HEK293 (cell line): ENCODE measurements at regions not wholly inside any gene's neighbourhood (a gene's known extent, or its start where the extent isn't known, plus 50 kb on each side); places are given as distances from the start of the nearest gene placed in this dataset.

Experiments
- SP2 ChIP-seq: fragments of 450-650 bp; formaldehyde crosslinking; IDR thresholded peaks from 2 replicates; pipeline ENCODE4 v1.5.1; 2016; ENCODE audit warnings: missing biosample characterization, missing genetic modification characterization
- TRIM28 ChIP-seq: IDR thresholded peaks from 2 replicates; pipeline ENCODE4 v1.6.1; 2011; ENCODE audit warnings: low read length, control low read depth, borderline replicate concordance
- WT1 ChIP-seq: fragments of 450-650 bp; formaldehyde crosslinking; IDR thresholded peaks from 2 replicates; pipeline ENCODE4 v1.5.1; 2016; ENCODE audit warnings: missing biosample characterization, missing genetic modification characterization
- ZNF174 ChIP-seq: fragments of 450-650 bp; formaldehyde crosslinking; IDR thresholded peaks from 2 replicates; pipeline ENCODE4 v1.5.0; 2017; ENCODE audit warnings: missing biosample characterization, mild to moderate bottlenecking, missing genetic modification characterization
- ZNF24 ChIP-seq: fragments of 450-650 bp; formaldehyde crosslinking; IDR thresholded peaks from 2 replicates; pipeline ENCODE4 v1.5.1; 2016; ENCODE audit warnings: missing biosample characterization, missing genetic modification characterization
- ZNF324 ChIP-seq: fragments of 450-650 bp; formaldehyde crosslinking; IDR thresholded peaks from 2 replicates; pipeline ENCODE4 v1.5.1; 2016; ENCODE audit warnings: missing biosample characterization, missing genetic modification characterization
- TF ChIP-seq, protein P1 (sequence below): fragments of 450-650 bp; formaldehyde crosslinking; IDR thresholded peaks from 2 replicates; pipeline ENCODE4 v1.5.1; 2016; ENCODE audit warnings: missing biosample characterization, missing genetic modification characterization
- TF ChIP-seq, protein P2 (sequence below): fragments of 450-650 bp; formaldehyde crosslinking; IDR thresholded peaks from 2 replicates; pipeline ENCODE4 v1.5.1; 2016; ENCODE audit warnings: missing biosample characterization, missing genetic modification characterization
- TF ChIP-seq, protein P3 (sequence below): fragments of 450-650 bp; formaldehyde crosslinking; IDR thresholded peaks from 2 replicates; pipeline ENCODE4 v1.5.1; 2017; ENCODE audit warnings: missing biosample characterization, missing genetic modification characterization
- TF ChIP-seq, protein P4 (sequence below): fragments of 450-650 bp; formaldehyde crosslinking; IDR thresholded peaks from 2 replicates; pipeline ENCODE4 v1.5.1; 2016; ENCODE audit warnings: missing biosample characterization, missing genetic modification characterization, low read depth
- TF ChIP-seq, protein P5 (sequence below): IDR thresholded peaks from 2 replicates; pipeline ENCODE4 v1.6.1; 2011; ENCODE audit warnings: mild to moderate bottlenecking, low read depth, low read length, borderline replicate concordance

DNA sequence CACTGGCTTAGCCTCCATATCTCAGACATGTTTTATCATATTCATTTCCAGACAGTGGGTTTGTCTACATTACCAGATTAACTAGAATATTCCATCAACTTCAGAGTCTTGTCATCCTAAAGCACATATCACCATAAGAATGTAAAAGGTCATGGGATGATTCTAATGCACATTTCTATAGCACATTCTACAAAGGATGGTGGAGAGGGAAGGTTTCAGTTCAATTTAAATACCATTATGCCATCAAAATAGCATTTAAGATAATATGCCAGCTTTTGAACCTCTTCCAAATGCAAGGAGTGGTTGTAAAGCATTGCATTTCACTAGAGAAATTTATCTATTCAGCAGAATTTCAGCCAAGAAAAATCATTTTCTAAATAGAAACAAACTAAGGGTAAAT lies 970.5 kb downstream of the TTLL7 start:
- TF ChIP-seq, protein P1, sequence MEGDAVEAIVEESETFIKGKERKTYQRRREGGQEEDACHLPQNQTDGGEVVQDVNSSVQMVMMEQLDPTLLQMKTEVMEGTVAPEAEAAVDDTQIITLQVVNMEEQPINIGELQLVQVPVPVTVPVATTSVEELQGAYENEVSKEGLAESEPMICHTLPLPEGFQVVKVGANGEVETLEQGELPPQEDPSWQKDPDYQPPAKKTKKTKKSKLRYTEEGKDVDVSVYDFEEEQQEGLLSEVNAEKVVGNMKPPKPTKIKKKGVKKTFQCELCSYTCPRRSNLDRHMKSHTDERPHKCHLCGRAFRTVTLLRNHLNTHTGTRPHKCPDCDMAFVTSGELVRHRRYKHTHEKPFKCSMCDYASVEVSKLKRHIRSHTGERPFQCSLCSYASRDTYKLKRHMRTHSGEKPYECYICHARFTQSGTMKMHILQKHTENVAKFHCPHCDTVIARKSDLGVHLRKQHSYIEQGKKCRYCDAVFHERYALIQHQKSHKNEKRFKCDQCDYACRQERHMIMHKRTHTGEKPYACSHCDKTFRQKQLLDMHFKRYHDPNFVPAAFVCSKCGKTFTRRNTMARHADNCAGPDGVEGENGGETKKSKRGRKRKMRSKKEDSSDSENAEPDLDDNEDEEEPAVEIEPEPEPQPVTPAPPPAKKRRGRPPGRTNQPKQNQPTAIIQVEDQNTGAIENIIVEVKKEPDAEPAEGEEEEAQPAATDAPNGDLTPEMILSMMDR = no peak
- TF ChIP-seq ZNF174 (tag by site-specific recombination) (no peak), WT1 (tag by site-specific recombination) (no peak), SP2 (tag by site-specific recombination) (no peak), ZNF24 (no peak), TRIM28 (no peak), ZNF324 (no peak)
- TF ChIP-seq, protein P2, sequence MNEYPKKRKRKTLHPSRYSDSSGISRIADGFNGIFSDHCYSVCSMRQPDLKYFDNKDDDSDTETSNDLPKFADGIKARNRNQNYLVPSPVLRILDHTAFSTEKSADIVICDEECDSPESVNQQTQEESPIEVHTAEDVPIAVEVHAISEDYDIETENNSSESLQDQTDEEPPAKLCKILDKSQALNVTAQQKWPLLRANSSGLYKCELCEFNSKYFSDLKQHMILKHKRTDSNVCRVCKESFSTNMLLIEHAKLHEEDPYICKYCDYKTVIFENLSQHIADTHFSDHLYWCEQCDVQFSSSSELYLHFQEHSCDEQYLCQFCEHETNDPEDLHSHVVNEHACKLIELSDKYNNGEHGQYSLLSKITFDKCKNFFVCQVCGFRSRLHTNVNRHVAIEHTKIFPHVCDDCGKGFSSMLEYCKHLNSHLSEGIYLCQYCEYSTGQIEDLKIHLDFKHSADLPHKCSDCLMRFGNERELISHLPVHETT (tag by site-specific recombination) = no peak
- TF ChIP-seq, protein P3, sequence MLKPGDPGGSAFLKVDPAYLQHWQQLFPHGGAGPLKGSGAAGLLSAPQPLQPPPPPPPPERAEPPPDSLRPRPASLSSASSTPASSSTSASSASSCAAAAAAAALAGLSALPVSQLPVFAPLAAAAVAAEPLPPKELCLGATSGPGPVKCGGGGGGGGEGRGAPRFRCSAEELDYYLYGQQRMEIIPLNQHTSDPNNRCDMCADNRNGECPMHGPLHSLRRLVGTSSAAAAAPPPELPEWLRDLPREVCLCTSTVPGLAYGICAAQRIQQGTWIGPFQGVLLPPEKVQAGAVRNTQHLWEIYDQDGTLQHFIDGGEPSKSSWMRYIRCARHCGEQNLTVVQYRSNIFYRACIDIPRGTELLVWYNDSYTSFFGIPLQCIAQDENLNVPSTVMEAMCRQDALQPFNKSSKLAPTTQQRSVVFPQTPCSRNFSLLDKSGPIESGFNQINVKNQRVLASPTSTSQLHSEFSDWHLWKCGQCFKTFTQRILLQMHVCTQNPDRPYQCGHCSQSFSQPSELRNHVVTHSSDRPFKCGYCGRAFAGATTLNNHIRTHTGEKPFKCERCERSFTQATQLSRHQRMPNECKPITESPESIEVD (tag by site-specific recombination) = no peak
- TF ChIP-seq, protein P4, sequence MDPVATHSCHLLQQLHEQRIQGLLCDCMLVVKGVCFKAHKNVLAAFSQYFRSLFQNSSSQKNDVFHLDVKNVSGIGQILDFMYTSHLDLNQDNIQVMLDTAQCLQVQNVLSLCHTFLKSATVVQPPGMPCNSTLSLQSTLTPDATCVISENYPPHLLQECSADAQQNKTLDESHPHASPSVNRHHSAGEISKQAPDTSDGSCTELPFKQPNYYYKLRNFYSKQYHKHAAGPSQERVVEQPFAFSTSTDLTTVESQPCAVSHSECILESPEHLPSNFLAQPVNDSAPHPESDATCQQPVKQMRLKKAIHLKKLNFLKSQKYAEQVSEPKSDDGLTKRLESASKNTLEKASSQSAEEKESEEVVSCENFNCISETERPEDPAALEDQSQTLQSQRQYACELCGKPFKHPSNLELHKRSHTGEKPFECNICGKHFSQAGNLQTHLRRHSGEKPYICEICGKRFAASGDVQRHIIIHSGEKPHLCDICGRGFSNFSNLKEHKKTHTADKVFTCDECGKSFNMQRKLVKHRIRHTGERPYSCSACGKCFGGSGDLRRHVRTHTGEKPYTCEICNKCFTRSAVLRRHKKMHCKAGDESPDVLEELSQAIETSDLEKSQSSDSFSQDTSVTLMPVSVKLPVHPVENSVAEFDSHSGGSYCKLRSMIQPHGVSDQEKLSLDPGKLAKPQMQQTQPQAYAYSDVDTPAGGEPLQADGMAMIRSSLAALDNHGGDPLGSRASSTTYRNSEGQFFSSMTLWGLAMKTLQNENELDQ = no peak
- TF ChIP-seq, protein P5, sequence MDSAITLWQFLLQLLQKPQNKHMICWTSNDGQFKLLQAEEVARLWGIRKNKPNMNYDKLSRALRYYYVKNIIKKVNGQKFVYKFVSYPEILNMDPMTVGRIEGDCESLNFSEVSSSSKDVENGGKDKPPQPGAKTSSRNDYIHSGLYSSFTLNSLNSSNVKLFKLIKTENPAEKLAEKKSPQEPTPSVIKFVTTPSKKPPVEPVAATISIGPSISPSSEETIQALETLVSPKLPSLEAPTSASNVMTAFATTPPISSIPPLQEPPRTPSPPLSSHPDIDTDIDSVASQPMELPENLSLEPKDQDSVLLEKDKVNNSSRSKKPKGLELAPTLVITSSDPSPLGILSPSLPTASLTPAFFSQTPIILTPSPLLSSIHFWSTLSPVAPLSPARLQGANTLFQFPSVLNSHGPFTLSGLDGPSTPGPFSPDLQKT = no peak
